ENCODE measurements at regions not wholly inside any gene's neighbourhood (a gene's known extent, or its start where the extent isn't known, plus 50 kb on each side); places are given as distances from the start of the nearest gene placed in this dataset.
"Not testable (repeated sequence)": the region's sequence is repeated elsewhere in the genome, so short reads cannot be mapped to it uniquely, and the experiment has no call there.

- DNase-seq, result no peak
- in situ Hi-C loops (cut with MboI; ENCODE audit: low pct_unique_long_range_greater_than_20kb, low sequenced_read_pairs), result no loop called here
These were observed 143.3 kb upstream of the SMLR1 start for GRCh38 chr6:130683761-130684517.

- DNase-seq, result no peak
- in situ Hi-C loops (cut with MboI; ENCODE audit: low pct_unique_long_range_greater_than_20kb, low sequenced_read_pairs), result no loop called here
These were observed 134.5 kb upstream of the SMLR1 start for GRCh38 chr6:130692659-130693058.

GRCh38 chr6:130693944-130694343 is 133.3 kb upstream of the SMLR1 start:
- in situ Hi-C loops (cut with MboI; ENCODE audit: low pct_unique_long_range_greater_than_20kb, low sequenced_read_pairs), result no loop called here
- DNase-seq, result no peak

GRCh38 chr6:130694606-130695005 is 132.6 kb upstream of the SMLR1 start:
- in situ Hi-C loops (cut with MboI; ENCODE audit: low pct_unique_long_range_greater_than_20kb, low sequenced_read_pairs), result no loop called here
- no peak for DNase-seq

GRCh38 chr6:130696806-130697205 is 130.4 kb upstream of the SMLR1 start:
- in situ Hi-C loops (cut with MboI; ENCODE audit: low pct_unique_long_range_greater_than_20kb, low sequenced_read_pairs), result no loop called here
- DNase-seq, result no peak

GRCh38 chr6:130697271-130697994 is 129.8 kb upstream of the SMLR1 start:
- DNase-seq, result no peak
- in situ Hi-C loops (cut with MboI; ENCODE audit: low pct_unique_long_range_greater_than_20kb, low sequenced_read_pairs), result no loop called here

- peak; percentile 69 for DNase-seq
- in situ Hi-C loops (cut with MboI; ENCODE audit: low pct_unique_long_range_greater_than_20kb, low sequenced_read_pairs), result no loop called here
These were observed 129.1 kb upstream of the SMLR1 start for GRCh38 chr6:130697995-130698535.

GRCh38 chr6:130699742-130700141 is 127.5 kb upstream of the SMLR1 start:
- DNase-seq, result peak; percentile 36
- in situ Hi-C loops (cut with MboI; ENCODE audit: low pct_unique_long_range_greater_than_20kb, low sequenced_read_pairs), result no loop called here

- in situ Hi-C loops (cut with MboI; ENCODE audit: low pct_unique_long_range_greater_than_20kb, low sequenced_read_pairs), result no loop called here
- no peak for DNase-seq
These were observed 126.8 kb upstream of the SMLR1 start for GRCh38 chr6:130700397-130700796.

GRCh38 chr6:130708338-130708737 is 118.9 kb upstream of the SMLR1 start:
- DNase-seq, result peak; percentile 32
- in situ Hi-C loops (cut with MboI; ENCODE audit: low pct_unique_long_range_greater_than_20kb, low sequenced_read_pairs), result no loop called here

- in situ Hi-C loops (cut with MboI; ENCODE audit: low pct_unique_long_range_greater_than_20kb, low sequenced_read_pairs); DNase-seq: not testable (repeated sequence)
These were observed 115.6 kb upstream of the SMLR1 start for GRCh38 chr6:130711641-130712040.

- in situ Hi-C loops (cut with MboI; ENCODE audit: low pct_unique_long_range_greater_than_20kb, low sequenced_read_pairs), result no loop called here
- DNase-seq, result no peak
These were observed 114.1 kb upstream of the SMLR1 start for GRCh38 chr6:130713144-130713543.

- in situ Hi-C loops (cut with MboI; ENCODE audit: low pct_unique_long_range_greater_than_20kb, low sequenced_read_pairs), result no loop called here
- no peak for DNase-seq
These were observed 112.1 kb upstream of the SMLR1 start for GRCh38 chr6:130715058-130715457.

- DNase-seq, result no peak
- in situ Hi-C loops (cut with MboI; ENCODE audit: low pct_unique_long_range_greater_than_20kb, low sequenced_read_pairs), result no loop called here
These were observed 110.7 kb upstream of the SMLR1 start for GRCh38 chr6:130716466-130716865.

GRCh38 chr6:130717657-130718056 is 109.5 kb upstream of the SMLR1 start:
- peak; percentile 61 for DNase-seq
- in situ Hi-C loops (cut with MboI; ENCODE audit: low pct_unique_long_range_greater_than_20kb, low sequenced_read_pairs), result no loop called here

- DNase-seq, result no peak
- in situ Hi-C loops (cut with MboI; ENCODE audit: low pct_unique_long_range_greater_than_20kb, low sequenced_read_pairs), result no loop called here
These were observed 107.0 kb upstream of the SMLR1 start for GRCh38 chr6:130720076-130720715.

- no peak for DNase-seq
- in situ Hi-C loops (cut with MboI; ENCODE audit: low pct_unique_long_range_greater_than_20kb, low sequenced_read_pairs), result no loop called here
These were observed 103.1 kb upstream of the SMLR1 start for GRCh38 chr6:130724089-130724488.

- no peak for DNase-seq
- in situ Hi-C loops (cut with MboI; ENCODE audit: low pct_unique_long_range_greater_than_20kb, low sequenced_read_pairs), result no loop called here
These were observed 101.7 kb upstream of the SMLR1 start for GRCh38 chr6:130725551-130725950.

GRCh38 chr6:130728064-130728463 is 99.1 kb upstream of the SMLR1 start:
- in situ Hi-C loops (cut with MboI; ENCODE audit: low pct_unique_long_range_greater_than_20kb, low sequenced_read_pairs); DNase-seq: not testable (repeated sequence)

GRCh38 chr6:130730600-130730999 is 96.6 kb upstream of the SMLR1 start:
- in situ Hi-C loops (cut with MboI; ENCODE audit: low pct_unique_long_range_greater_than_20kb, low sequenced_read_pairs), result no loop called here
- DNase-seq, result no peak

Measured in KBM-7 (cell line).